Body of pancreas (tissue), 4 donors: ENCODE measurements at regions not wholly inside any gene's neighbourhood (a gene's known extent, or its start where the extent isn't known, plus 50 kb on each side); places are given as distances from the start of the nearest gene placed in this dataset.

Experiments used
- POLR2A ChIP-seq, 3 donors: fragments of 450-650 bp; IDR thresholded peaks; one replicate each; pipeline ENCODE4 v1.6.1; 2016; ENCODE audit warnings: antibody characterized with exemption in 3 of 3, mild to moderate bottlenecking in 2 of 3
- TF ChIP-seq, protein P1 (sequence below), 7 experiments: fragments of 450-650 bp in 4 of 7; fragments of 200-600 bp in 3 of 7; sonication (generic) in 3 of 7; IDR thresholded peaks; one replicate each; pipeline ENCODE4 v1.5.1; 2016 to 2019; ENCODE audit warnings: antibody characterized with exemption in 7 of 7

DNA sequence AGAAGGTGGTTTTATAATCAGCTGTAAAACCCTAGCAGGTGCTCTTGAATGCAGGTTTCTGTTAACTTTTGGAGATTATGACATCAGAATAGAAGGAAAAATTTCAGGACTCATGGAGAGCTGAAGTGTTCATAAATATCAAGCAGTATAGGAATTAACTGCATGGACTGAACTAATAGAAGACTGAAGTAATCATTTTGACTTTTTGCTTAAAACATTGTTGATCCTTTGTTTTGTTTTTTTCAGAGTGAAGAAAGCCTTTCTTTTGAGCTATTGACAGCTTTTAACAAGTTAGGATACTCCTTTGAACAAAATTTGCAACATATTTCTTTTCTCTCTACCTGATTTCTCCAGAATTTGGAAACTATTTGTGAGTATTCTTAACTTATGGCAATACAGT lies 70.6 kb upstream of the DAZL start:
- TF ChIP-seq, protein P1, sequence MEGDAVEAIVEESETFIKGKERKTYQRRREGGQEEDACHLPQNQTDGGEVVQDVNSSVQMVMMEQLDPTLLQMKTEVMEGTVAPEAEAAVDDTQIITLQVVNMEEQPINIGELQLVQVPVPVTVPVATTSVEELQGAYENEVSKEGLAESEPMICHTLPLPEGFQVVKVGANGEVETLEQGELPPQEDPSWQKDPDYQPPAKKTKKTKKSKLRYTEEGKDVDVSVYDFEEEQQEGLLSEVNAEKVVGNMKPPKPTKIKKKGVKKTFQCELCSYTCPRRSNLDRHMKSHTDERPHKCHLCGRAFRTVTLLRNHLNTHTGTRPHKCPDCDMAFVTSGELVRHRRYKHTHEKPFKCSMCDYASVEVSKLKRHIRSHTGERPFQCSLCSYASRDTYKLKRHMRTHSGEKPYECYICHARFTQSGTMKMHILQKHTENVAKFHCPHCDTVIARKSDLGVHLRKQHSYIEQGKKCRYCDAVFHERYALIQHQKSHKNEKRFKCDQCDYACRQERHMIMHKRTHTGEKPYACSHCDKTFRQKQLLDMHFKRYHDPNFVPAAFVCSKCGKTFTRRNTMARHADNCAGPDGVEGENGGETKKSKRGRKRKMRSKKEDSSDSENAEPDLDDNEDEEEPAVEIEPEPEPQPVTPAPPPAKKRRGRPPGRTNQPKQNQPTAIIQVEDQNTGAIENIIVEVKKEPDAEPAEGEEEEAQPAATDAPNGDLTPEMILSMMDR (IDR thresholded peaks at IDR 0.05), result no peak
- no peak for TF ChIP-seq POLR2A (IDR thresholded peaks at IDR 0.05)
